Body of pancreas (tissue), 4 donors: ENCODE measurements at regions not wholly inside any gene's neighbourhood (a gene's known extent, or its start where the extent isn't known, plus 50 kb on each side); places are given as distances from the start of the nearest gene placed in this dataset.

Source experiments
- ATAC-seq: fragments of 150-250 bp; one replicate; pipeline ENCODE4 v1.9.1; 2016
- DNase-seq, 4 donors: peaks; one replicate each; pipeline ENCODE4 v3.0.0-alpha.2; 2019
- H3K27ac ChIP-seq, 4 donors: fragments of 200-600 bp; sonication (generic); 1 replicate in 3 of 4; 2 replicates in 1 of 4; pipeline versions ENCODE4 v1.5.1 to v1.6.1; 2016 to 2019; ENCODE audit warnings: mild to moderate bottlenecking in 1 of 4, mixed read lengths in 1 of 4, moderate library complexity in 1 of 4
- H3K27me3 ChIP-seq, 2 donors: fragments of 200-600 bp; sonication (generic); one replicate each; pipeline ENCODE4 v1.6.0; 2016; ENCODE audit warnings: mild to moderate bottlenecking in 1 of 2
- H3K36me3 ChIP-seq, 2 donors: fragments of 200-600 bp; sonication (generic); replicated peaks in 1 of 2; 2 replicates each; pipeline ENCODE4 v1.5.1; 2016; ENCODE audit warnings: low read depth in 2 of 2; ENCODE audit not compliant: insufficient read depth in 1 of 2
- H3K4me1 ChIP-seq: fragments of 200-600 bp; sonication (generic); one replicate; pipeline ENCODE4 v1.6.0; 2016
- H3K4me3 ChIP-seq, 2 donors: fragments of 200-600 bp; sonication (generic); 1 replicate in 1 of 2; 2 replicates in 1 of 2; pipeline ENCODE4 v1.5.1; 2016 to 2019
- H3K9me3 ChIP-seq, 3 donors: fragments of 200-600 bp; sonication (generic); 1 replicate in 2 of 3; 2 replicates in 1 of 3; pipeline ENCODE4 v1.5.1; 2016
- POLR2A ChIP-seq, 3 donors: fragments of 450-650 bp; IDR thresholded peaks; one replicate each; pipeline ENCODE4 v1.6.1; 2016; ENCODE audit warnings: antibody characterized with exemption in 3 of 3, mild to moderate bottlenecking in 2 of 3
- WGBS, 2 donors: methylation state at CpG; one replicate each; pipeline ENCODE4 v1.1.5; 2017; 5-methylcytosine and 5-hydroxymethylcytosine counted together
- intact Hi-C: fragments of 100-400 bp; cut with DNase I; formaldehyde crosslinking; loops from one replicate; pipeline ENCODE4 v1.15.1; 2023
- TF ChIP-seq, protein P1 (sequence below), 7 experiments: fragments of 450-650 bp in 4 of 7; fragments of 200-600 bp in 3 of 7; sonication (generic) in 3 of 7; IDR thresholded peaks; one replicate each; pipeline ENCODE4 v1.5.1; 2016 to 2019; ENCODE audit warnings: antibody characterized with exemption in 7 of 7

- Histone ChIP-seq H3K36me3 (no peaks in the 10 kb centered on the region), H3K9me3 (no peaks in the 10 kb centered on the region), H3K27me3 (no peaks in the 10 kb centered on the region), H3K4me1 (no peaks in the 10 kb centered on the region), H3K4me3 (no peak overlapping the region), H3K27ac (no peak overlapping the region)
- TF ChIP-seq, protein P1, sequence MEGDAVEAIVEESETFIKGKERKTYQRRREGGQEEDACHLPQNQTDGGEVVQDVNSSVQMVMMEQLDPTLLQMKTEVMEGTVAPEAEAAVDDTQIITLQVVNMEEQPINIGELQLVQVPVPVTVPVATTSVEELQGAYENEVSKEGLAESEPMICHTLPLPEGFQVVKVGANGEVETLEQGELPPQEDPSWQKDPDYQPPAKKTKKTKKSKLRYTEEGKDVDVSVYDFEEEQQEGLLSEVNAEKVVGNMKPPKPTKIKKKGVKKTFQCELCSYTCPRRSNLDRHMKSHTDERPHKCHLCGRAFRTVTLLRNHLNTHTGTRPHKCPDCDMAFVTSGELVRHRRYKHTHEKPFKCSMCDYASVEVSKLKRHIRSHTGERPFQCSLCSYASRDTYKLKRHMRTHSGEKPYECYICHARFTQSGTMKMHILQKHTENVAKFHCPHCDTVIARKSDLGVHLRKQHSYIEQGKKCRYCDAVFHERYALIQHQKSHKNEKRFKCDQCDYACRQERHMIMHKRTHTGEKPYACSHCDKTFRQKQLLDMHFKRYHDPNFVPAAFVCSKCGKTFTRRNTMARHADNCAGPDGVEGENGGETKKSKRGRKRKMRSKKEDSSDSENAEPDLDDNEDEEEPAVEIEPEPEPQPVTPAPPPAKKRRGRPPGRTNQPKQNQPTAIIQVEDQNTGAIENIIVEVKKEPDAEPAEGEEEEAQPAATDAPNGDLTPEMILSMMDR (IDR thresholded peaks at IDR 0.05) = no peak
- TF ChIP-seq POLR2A (IDR thresholded peaks at IDR 0.05) = no peak
- no peak for DNase-seq
- intact Hi-C loops = no loop called here
- WGBS, 2 donors = 86 to 93% methylated on average over 1 of the region's 1 CpG
- ATAC-seq = no peak
Measured at GRCh38 chr9:108245901-108246300, 609.9 kb downstream of the ACTL7B start.

DNA sequence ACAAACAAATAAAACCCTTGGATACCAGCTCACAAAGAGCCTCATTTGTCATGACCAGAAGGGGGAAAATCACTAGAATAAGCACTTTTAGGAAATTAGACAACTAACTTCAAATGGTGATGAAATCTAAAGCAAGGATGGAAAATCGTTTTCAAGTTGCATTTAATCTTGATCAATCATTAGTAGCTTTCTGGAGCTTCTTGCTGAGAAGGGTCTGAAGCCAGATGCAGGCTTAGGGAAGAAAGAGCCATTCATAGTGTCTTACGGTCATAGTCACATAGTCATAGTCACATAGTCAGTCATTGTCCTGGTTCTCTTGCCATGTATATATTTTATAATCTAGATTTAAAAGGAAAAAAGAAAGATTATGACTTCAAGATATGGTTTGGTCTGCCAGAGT, 610.5 kb downstream of the ACTL7B start:
- H3K4me3 ChIP-seq = no peak overlapping the region
- no peak for TF ChIP-seq POLR2A (IDR thresholded peaks at IDR 0.05)
- TF ChIP-seq, protein P1 (IDR thresholded peaks at IDR 0.05) = no peak
- intact Hi-C loops = no loop called here
- H3K27ac ChIP-seq = no peak overlapping the region
- no peaks in the 10 kb centered on the region for H3K36me3 ChIP-seq
- no peaks in the 10 kb centered on the region for H3K4me1 ChIP-seq
- ATAC-seq = no peak
- no peaks in the 10 kb centered on the region for H3K27me3 ChIP-seq
- WGBS, 2 donors = 54 to 58% methylated on average over 2 of the region's 2 CpGs
- no peaks in the 10 kb centered on the region for H3K9me3 ChIP-seq
- DNase-seq = no peak

GRCh38 chr9:108244686-108245085, 611.1 kb downstream of the ACTL7B start:
- no peak overlapping the region for H3K4me3 ChIP-seq
- no peaks in the 10 kb centered on the region for H3K9me3 ChIP-seq
- no peaks in the 10 kb centered on the region for H3K4me1 ChIP-seq
- no peaks in the 10 kb centered on the region for H3K36me3 ChIP-seq
- ATAC-seq (no peak), DNase-seq (no peak)
- no peak for TF ChIP-seq POLR2A (IDR thresholded peaks at IDR 0.05)
- TF ChIP-seq, protein P1 (IDR thresholded peaks at IDR 0.05) = no peak
- H3K27me3 ChIP-seq = no peaks in the 10 kb centered on the region
- intact Hi-C loops = no loop called here
- H3K27ac ChIP-seq = no peak overlapping the region

- ATAC-seq = no peak
- no peaks in the 10 kb centered on the region for H3K4me1 ChIP-seq
- no peaks in the 10 kb centered on the region for H3K9me3 ChIP-seq
Measured at GRCh38 chr9:108241384-108242073, 614.3 kb downstream of the ACTL7B start.

More at GRCh38 chr9:108241384-108242073, 614.3 kb downstream of the ACTL7B start:
- no peak for DNase-seq
- no peaks in the 10 kb centered on the region for H3K36me3 ChIP-seq
- TF ChIP-seq, protein P1 (IDR thresholded peaks at IDR 0.05) = no peak
- no peak overlapping the region for H3K4me3 ChIP-seq
- WGBS, 2 donors = 54 to 74% methylated on average over 1 of the region's 1 CpG
- H3K27me3 ChIP-seq = no peaks in the 10 kb centered on the region
- intact Hi-C loops = no loop called here
- H3K27ac ChIP-seq = no peak overlapping the region
